ENCODE measurements at regions not wholly inside any gene's neighbourhood (a gene's known extent, or its start where the extent isn't known, plus 50 kb on each side); places are given as distances from the start of the nearest gene placed in this dataset.
A peak's percentile ranks its signal among the peaks of the same experiment; 100 is the strongest.

- ATAC-seq = no peak
These were observed 190.6 kb downstream of the MAF start for GRCh38 chr16:79409978-79410377.

GRCh38 chr16:79408355-79408754 is 192.2 kb downstream of the MAF start:
- no peak for ATAC-seq
- DNase-seq (ENCODE audit: low spot score) = no peak

More at GRCh38 chr16:79409978-79410377, 190.6 kb downstream of the MAF start:
- DNase-seq (ENCODE audit: low spot score) = no peak

- DNase-seq (ENCODE audit: low spot score) (no peak), ATAC-seq (no peak)
These were observed 192.9 kb downstream of the MAF start for GRCh38 chr16:79407461-79408135.

- ATAC-seq (no peak), DNase-seq (ENCODE audit: low spot score) (no peak)
These were observed 193.5 kb downstream of the MAF start for GRCh38 chr16:79407005-79407404.

- DNase-seq (ENCODE audit: low spot score) (no peak), ATAC-seq (no peak)
These were observed 196.0 kb downstream of the MAF start for GRCh38 chr16:79404571-79404970.

- DNase-seq (ENCODE audit: low spot score) = no peak
- ATAC-seq = no peak
These were observed 197.0 kb downstream of the MAF start for GRCh38 chr16:79403534-79403933.

GRCh38 chr16:79402920-79403319 is 197.6 kb downstream of the MAF start:
- ATAC-seq = no peak
- no peak for DNase-seq (ENCODE audit: low spot score)

GRCh38 chr16:79402356-79402755 is 198.2 kb downstream of the MAF start:
- DNase-seq (ENCODE audit: low spot score) (peak; percentile 51), ATAC-seq (peak; percentile 78)

- DNase-seq (ENCODE audit: low spot score) = no peak
- no peak for ATAC-seq
These were observed 198.8 kb downstream of the MAF start for GRCh38 chr16:79401782-79402181.

GRCh38 chr16:79401157-79401556 is 199.4 kb downstream of the MAF start:
- ATAC-seq (no peak), DNase-seq (ENCODE audit: low spot score) (no peak)

GRCh38 chr16:79400462-79401149 is 199.9 kb downstream of the MAF start:
- no peak for DNase-seq (ENCODE audit: low spot score)
- ATAC-seq = peak; percentile 53

- no peak for ATAC-seq
These were observed 204.9 kb downstream of the MAF start for GRCh38 chr16:79395591-79395990.

GRCh38 chr16:79394206-79394605 is 206.3 kb downstream of the MAF start:
- ATAC-seq (no peak), DNase-seq (ENCODE audit: low spot score) (no peak)

More at GRCh38 chr16:79395591-79395990, 204.9 kb downstream of the MAF start:
- DNase-seq (ENCODE audit: low spot score) = no peak

- ATAC-seq (no peak), DNase-seq (ENCODE audit: low spot score) (no peak)
These were observed 207.0 kb downstream of the MAF start for GRCh38 chr16:79393564-79393963.

GRCh38 chr16:79393127-79393526 is 207.4 kb downstream of the MAF start:
- no peak for ATAC-seq

GRCh38 chr16:79392081-79392480 is 208.5 kb downstream of the MAF start:
- DNase-seq (ENCODE audit: low spot score) (no peak), ATAC-seq (no peak)

More at GRCh38 chr16:79393127-79393526, 207.4 kb downstream of the MAF start:
- no peak for DNase-seq (ENCODE audit: low spot score)

- DNase-seq (ENCODE audit: low spot score) = no peak
- ATAC-seq = no peak
These were observed 209.1 kb downstream of the MAF start for GRCh38 chr16:79391395-79391794.

- DNase-seq (ENCODE audit: low spot score) (no peak), ATAC-seq (no peak)
These were observed 210.0 kb downstream of the MAF start for GRCh38 chr16:79390481-79391051.

GRCh38 chr16:79388396-79388795 is 212.1 kb downstream of the MAF start:
- ATAC-seq (no peak), DNase-seq (ENCODE audit: low spot score) (no peak)

GRCh38 chr16:79386299-79386698 is 214.2 kb downstream of the MAF start:
- ATAC-seq (no peak), DNase-seq (ENCODE audit: low spot score) (no peak)

- no peak for DNase-seq (ENCODE audit: low spot score)
- ATAC-seq = peak; percentile 64
These were observed 218.9 kb downstream of the MAF start for GRCh38 chr16:79381603-79382042.

- ATAC-seq (peak; percentile 55), DNase-seq (ENCODE audit: low spot score) (no peak)
These were observed 219.4 kb downstream of the MAF start for GRCh38 chr16:79380995-79381602.
